ENCODE measurements at regions not wholly inside any gene's neighbourhood (a gene's known extent, or its start where the extent isn't known, plus 50 kb on each side); places are given as distances from the start of the nearest gene placed in this dataset.

GRCh38 chr12:126891789-126892188 lies 1375.2 kb upstream of the TMEM132C start:
- H3K79me2 ChIP-seq (ENCODE audit: control insufficient read depth, insufficient read depth, low read length): no peaks in the 10 kb centered on the region
- DNase-seq (no peak), ATAC-seq (ENCODE audit: low read depth) (no peak)
- peaks cover 4% of the 10 kb centered on the region for H3K9me3 Mint-ChIP-seq (ENCODE audit: insufficient read depth)
- no peak overlapping the region for H3K4me2 ChIP-seq (replicated peaks; ENCODE audit: low read depth, low read length, poor library complexity, severe bottlenecking)
- H3K27me3 Mint-ChIP-seq: no peaks in the 10 kb centered on the region
- WGBS (ENCODE audit: insufficient coverage): 100% methylated on average over 1 of the region's 1 CpG
- H3K9me3 ChIP-seq (ENCODE audit: control extremely low read depth in 1 of 3, control insufficient read depth in 2 of 3, insufficient read depth in 1 of 3, low read length in 2 of 3): no peaks in the 10 kb centered on the region
- H3K4me3 ChIP-seq (ENCODE audit: control extremely low read depth in 1 of 5, extremely low read depth in 1 of 5, insufficient read depth in 1 of 5, low read depth in 2 of 5, low read length in 4 of 5): no peak overlapping the region
- no peaks in the 10 kb centered on the region for H4K20me1 ChIP-seq (ENCODE audit: control insufficient read depth, insufficient read depth, low read length, poor library complexity, severe bottlenecking)
- no peaks in the 10 kb centered on the region for H3K4me1 ChIP-seq (ENCODE audit: control insufficient read depth in 2 of 2, insufficient read depth in 2 of 2, low read length in 2 of 2)
- ChIA-PET CTCF (no interaction called here), POLR2A (no interaction called here)
- no peak overlapping the region for H3K27ac ChIP-seq (ENCODE audit: low read length in 2 of 2)
- intact Hi-C loops (cut with micrococcal nuclease): no loop called here
- H3K4me3 Mint-ChIP-seq: no peak overlapping the region
- no peaks in the 10 kb centered on the region for H3K27me3 ChIP-seq (replicated peaks in 1 of 4; ENCODE audit: control extremely low read depth in 1 of 4, control insufficient read depth in 3 of 4, insufficient read depth in 4 of 4, low read length in 3 of 4)
- no peaks in the 10 kb centered on the region for H3K36me3 ChIP-seq (replicated peaks in 1 of 2; ENCODE audit: control extremely low read depth in 1 of 2, control insufficient read depth in 1 of 2, extremely low read depth in 1 of 2, insufficient read depth in 2 of 2, low read length in 1 of 2)
- TF ChIP-seq EZH2 (IDR thresholded peaks at IDR 0.05; ENCODE audit: borderline replicate concordance, insufficient read depth, low read depth, low read length, poor library complexity, severe bottlenecking) (no peak), CTCF (IDR thresholded peaks at IDR 0.05) (no peak)
- no peaks in the 10 kb centered on the region for H3K4me1 Mint-ChIP-seq
- H2AFZ ChIP-seq (ENCODE audit: insufficient read depth, low read depth, low read length, poor library complexity, severe bottlenecking): no peak overlapping the region
- no peak overlapping the region for H3K9ac ChIP-seq (ENCODE audit: low read length)
- H3K27ac Mint-ChIP-seq: no peak overlapping the region

GRCh38 chr12:126895951-126896913 lies 1370.7 kb upstream of the TMEM132C start:
- DNase-seq: no peak
- Mint-ChIP-seq H3K4me1 (no peaks in the 10 kb centered on the region), H3K27ac (no peak overlapping the region), H3K9me3 (ENCODE audit: insufficient read depth) (peaks cover 2% of the 10 kb centered on the region), H3K4me3 (no peak overlapping the region), H3K27me3 (no peaks in the 10 kb centered on the region)
- Histone ChIP-seq H4K20me1 (ENCODE audit: control insufficient read depth, insufficient read depth, low read length, poor library complexity, severe bottlenecking) (no peaks in the 10 kb centered on the region), H3K27ac (ENCODE audit: low read length in 2 of 2) (no peak overlapping the region), H3K79me2 (ENCODE audit: control insufficient read depth, insufficient read depth, low read length) (no peaks in the 10 kb centered on the region), H3K4me3 (ENCODE audit: control extremely low read depth in 1 of 5, extremely low read depth in 1 of 5, insufficient read depth in 1 of 5, low read depth in 2 of 5, low read length in 4 of 5) (no peak overlapping the region), H3K9me3 (ENCODE audit: control extremely low read depth in 1 of 3, control insufficient read depth in 2 of 3, insufficient read depth in 1 of 3, low read length in 2 of 3) (peaks cover 0 to 10% (median 0%) of the 10 kb centered on the region in 3 donors), H3K36me3 (replicated peaks in 1 of 2; ENCODE audit: control extremely low read depth in 1 of 2, control insufficient read depth in 1 of 2, extremely low read depth in 1 of 2, insufficient read depth in 2 of 2, low read length in 1 of 2) (no peaks in the 10 kb centered on the region), H3K4me1 (ENCODE audit: control insufficient read depth in 2 of 2, insufficient read depth in 2 of 2, low read length in 2 of 2) (no peaks in the 10 kb centered on the region), H2AFZ (ENCODE audit: insufficient read depth, low read depth, low read length, poor library complexity, severe bottlenecking) (no peak overlapping the region), H3K9ac (ENCODE audit: low read length) (no peak overlapping the region), H3K4me2 (replicated peaks; ENCODE audit: low read depth, low read length, poor library complexity, severe bottlenecking) (no peak overlapping the region), H3K27me3 (replicated peaks in 1 of 4; ENCODE audit: control extremely low read depth in 1 of 4, control insufficient read depth in 3 of 4, insufficient read depth in 4 of 4, low read length in 3 of 4) (no peaks in the 10 kb centered on the region)
- intact Hi-C loops (cut with micrococcal nuclease): no loop called here
- ChIA-PET POLR2A (no interaction called here), CTCF (no interaction called here)
- ATAC-seq (ENCODE audit: low read depth): no peak
- TF ChIP-seq EZH2 (IDR thresholded peaks at IDR 0.05; ENCODE audit: borderline replicate concordance, insufficient read depth, low read depth, low read length, poor library complexity, severe bottlenecking): no peak
- no peak for TF ChIP-seq CTCF (IDR thresholded peaks at IDR 0.05)
- WGBS (ENCODE audit: insufficient coverage): 73% methylated on average over 3 of the region's 4 CpGs

All from B cell (primary cell).